Inflammatory macrophage (primary cell): ENCODE measurements at regions not wholly inside any gene's neighbourhood (a gene's known extent, or its start where the extent isn't known, plus 50 kb on each side); places are given as distances from the start of the nearest gene placed in this dataset.
"Not testable (repeated sequence)": the region's sequence is repeated elsewhere in the genome, so short reads cannot be mapped to it uniquely, and the experiment has no call there.

Source experiments
- DNase-seq, 2 donors: peaks; one replicate each; pipeline ENCODE4 v3.0.0-alpha.2; 2020 to 2022

DNA sequence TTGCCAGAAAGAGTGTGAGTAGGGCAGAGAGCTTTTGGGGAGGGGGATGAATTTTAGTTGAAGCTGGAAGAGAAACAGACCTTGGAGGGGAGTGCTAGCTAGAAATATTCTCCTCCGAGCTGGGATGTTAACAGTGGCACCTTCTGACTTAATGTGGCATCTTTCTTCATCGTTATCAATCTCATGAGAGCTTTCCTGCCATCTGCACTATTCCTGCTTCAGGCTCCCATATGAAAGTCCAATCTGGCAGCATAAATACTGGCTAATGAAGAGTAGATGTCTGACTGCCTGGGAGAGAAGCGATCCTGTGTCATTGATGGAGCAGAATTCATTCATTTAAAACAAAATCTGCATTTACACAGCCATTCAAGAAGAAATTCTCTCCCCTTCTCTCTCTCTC lies 284.5 kb downstream of the TMEM38B start:
- DNase-seq: no peak

DNA sequence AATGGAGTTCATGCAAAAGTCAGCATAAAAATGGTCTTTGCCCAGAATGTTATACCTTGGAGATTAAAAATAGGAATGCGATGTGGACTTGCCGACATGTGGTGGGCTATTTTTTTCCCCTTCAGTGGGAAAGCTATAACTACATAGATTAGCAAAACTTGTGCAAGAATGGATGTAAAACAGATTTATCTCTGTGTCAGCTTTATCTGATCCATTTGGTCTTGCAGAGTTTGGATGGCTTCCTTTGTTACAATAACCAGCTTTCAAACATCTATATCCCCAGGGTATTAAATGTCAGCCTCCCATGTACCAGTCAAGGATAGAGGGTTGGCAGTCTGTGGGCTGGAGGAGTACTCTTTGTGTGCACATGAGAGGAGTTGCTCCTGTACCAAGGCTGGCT lies 284.9 kb downstream of the TMEM38B start:
- DNase-seq: no peak

DNA sequence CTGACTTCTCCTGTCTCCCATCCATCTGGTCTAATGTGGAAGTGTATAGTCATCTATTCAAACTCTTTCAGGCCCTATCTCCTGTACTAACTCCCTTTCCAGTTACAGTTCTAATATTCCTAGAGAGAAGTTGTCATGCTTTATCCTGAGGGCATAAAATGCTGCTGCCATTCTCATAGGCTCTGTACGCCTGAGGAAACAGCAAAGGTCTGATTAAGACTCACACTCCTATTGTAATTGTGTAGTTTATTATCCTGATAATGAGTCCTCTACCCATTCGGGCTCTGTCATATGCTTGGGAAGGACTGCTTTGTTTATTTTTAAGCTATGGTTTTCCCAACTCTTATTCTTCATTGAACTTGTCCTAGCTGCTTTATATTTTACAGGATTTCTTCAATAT lies 290.4 kb downstream of the TMEM38B start:
- no peak for DNase-seq

DNA sequence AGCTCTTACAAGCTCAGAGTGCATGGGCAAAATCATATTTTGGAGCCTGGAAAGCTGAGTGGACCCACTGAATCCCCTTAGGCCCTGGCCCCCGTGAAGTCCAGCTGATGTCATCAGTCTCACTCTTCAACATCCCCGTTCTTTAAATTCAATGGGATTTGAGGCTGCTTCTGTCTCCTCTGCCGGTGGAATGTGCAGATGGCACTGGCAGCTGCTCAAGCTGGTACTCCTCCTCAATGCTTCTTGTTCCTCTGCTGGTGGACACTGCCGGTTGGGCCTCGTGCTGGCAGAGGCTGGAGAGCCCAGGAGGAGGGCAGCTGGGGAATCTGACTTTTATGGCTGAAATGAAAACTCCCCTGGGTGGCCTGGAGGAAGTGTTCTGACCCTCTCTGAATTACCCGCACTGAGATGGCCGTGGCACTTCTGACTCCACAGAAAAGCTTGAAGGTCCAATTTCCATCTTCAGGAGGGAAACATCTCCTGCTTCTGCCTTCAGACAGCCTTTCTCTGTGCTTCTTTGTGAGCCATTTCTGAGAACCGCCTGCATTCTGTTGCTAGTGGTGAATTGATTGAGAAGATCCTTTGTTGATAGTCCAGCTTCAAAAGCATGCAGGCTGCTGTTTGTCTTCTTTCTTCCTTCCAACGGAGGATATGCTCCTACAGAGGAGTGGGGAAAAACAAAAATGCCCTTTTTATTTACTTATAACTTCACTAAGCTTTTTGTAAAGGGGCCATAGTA lies 298.9 kb downstream of the TMEM38B start:
- DNase-seq: no peak

DNA sequence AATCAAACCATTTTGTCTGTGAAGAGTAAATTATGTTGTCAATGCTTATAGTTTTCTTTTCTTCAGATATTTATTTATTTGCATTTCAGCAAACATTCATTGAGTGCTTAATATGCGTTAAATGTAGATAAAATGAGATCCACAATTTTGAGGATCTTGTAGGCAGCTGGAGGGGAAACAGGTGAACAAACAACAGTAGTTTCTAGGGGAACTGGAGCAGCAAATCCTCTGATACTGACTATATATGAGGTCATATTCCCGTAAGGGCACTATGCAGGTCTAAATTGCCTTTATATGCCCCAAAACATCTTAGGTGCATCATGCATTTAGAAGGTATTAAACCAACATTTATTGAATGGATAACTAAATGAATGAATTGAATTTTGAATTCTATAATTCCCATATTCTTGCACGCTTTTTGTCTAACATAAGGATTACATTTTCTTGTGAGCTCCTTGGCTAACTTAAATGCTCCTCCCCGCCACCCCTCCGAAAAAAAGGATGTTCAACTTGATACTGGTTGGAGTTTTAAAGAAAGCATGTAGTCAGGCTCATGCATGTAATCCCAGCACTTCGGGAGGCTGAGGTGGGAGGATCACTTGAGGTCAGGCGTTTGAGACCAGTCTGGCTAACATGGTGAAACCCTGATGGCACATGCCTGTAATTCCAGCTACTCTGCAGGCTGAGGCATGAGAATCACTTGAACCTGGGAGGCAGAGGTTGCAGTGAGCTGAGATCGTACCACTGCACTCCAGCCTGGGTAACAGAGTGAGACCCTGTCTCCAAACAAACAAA lies 299.8 kb downstream of the TMEM38B start:
- no peak for DNase-seq

DNA sequence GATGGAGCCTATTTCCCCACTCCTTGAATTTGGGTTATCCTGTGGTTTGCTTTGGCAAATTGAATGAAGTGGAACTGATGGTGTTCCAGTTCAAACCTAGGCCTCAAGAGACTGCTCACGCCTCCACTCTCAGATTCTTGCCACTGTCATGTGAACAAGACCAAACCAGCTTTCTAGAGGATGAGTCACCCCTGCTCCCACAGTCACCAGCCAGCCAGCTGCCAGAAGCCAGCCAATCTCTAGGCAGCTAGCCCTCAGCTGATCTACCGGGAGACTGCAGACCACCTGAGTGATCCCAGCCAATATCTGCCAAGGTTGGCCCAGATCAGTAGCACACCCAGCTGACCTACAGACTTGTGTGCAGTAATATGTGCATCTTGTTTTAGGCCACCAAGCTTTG lies 300.6 kb downstream of the TMEM38B start:
- no peak for DNase-seq

DNA sequence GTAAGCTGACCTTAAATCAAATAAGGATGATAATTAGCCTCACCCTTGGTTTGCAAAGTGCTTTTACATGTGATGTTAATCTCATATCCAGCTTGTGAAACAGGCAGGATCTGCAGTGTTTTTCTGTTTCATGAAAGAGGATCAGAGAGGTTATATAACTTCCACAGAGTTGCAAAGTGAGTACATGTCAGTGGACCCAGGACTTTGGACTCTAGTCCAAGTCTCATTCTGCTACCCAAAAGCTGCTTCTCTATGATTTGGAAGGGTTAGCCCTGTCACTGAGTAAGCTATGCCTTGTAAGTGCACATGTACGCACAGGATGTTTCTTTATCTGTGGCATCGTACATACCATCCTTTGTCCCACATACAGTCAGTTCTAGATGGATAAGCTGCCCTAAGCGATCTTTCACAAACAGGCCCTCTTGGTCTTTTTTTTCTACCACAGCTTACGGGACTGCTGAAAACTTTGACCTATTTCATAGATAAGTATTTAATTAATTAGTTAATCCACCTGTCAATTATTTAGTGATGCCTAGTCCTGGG lies 322.9 kb downstream of the TMEM38B start:
- no peak for DNase-seq

DNA sequence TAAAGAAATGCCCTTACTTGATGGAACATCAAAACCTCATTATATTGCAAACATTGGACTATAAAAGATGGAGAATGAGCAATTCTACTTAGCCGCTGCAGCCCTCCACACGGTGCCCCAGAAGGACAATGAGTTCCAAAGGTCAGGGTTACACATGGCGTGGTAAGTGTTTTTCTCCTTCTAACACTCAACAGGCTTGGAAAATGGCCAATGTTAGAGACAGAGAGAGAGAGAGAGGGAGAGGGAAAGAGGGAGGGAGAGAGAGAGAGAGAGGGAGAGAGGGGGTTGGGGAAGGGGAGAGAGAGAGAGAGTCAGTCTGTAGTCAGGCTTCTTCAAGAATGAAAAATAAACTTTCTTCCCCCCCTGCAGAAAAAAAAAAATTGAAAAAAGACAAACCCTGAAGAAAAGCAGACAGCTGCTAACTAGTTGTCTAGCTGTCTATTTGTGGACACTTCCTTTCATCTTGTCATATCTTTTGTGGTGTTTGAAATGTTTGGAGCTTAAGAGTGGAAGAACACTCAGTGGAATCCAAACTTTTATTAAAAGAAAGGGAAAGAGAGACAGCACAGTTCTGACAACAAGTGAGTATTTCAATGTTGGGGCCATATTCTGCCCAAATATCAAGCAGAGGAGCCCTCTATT lies 324.8 kb downstream of the TMEM38B start:
- DNase-seq: no peak

DNA sequence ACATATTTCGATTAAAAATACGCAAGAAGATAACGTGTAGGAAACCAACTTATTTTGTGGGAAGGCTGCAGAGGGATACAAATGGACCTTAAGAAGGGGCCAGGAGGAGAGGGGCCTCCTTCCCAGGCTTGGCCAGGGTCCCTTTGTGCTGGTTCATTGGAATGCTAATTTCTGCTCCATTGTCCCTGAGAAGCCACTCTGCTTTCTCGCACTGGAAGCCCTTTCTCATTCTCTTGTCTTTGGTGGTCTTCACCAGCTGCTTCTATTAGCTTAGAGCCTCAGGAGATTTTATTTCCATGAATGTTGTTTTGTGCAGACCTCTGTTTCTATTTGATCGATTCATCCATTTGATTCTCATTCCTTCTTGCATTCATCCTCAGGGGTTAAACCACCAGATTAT lies 325.4 kb downstream of the TMEM38B start:
- no peak for DNase-seq

DNA sequence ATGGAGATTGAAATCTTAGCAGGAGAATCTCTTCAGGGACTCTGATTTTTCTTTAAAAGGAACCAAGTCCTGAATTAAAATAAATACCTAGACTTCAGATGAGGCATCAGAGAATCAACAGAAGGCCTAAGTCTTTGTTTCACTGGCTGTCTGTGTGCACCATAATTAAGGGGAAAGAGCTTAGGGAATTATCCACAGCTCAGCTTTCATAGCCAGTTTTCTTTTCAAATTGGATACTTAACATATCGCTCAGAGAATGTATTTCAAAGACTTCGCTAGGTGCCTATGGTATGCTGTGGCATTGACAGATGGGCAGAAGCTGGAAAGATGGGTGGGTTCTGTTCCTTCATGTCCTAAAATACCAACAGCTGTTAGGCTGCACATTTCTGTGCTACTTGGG lies 325.8 kb downstream of the TMEM38B start:
- DNase-seq: no peak

DNA sequence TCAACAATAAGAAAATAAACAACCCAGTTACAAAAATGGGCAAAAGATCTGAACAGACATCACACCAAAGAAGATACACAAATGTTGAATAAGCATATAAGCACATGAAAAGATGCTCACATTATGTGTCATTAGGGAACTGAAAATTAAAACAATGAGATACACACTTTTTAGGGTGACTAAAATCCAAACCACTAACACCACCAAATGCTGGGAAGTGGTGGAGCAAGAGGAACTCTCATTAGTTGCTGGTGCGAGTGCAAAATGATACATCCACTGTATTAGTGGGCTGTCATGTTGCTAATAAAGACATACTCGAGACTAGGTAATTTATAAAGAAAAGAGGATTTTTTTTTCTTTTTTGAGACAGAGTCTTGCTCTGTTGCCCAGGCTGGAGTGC lies 329.1 kb downstream of the TMEM38B start:
- no peak for DNase-seq

DNA sequence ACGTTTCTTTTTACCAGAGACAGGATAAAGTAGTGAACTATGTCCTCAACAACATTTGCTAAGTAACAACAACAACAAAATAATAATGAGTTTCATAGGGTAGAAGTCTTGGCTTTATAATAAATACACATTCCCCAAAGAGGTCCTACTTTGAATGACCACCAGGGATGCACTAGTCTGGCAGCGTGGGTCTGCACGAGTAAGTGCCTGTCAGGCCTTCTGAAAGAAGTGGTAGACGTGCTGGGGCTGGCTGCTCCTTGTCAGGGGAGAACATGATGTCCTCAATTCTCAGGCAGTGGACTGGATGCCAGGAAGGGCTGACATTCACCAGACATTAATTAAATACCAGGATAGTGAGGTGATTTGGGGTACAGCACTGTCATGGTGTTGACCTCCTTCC lies 331.1 kb downstream of the TMEM38B start:
- DNase-seq: no peak

DNA sequence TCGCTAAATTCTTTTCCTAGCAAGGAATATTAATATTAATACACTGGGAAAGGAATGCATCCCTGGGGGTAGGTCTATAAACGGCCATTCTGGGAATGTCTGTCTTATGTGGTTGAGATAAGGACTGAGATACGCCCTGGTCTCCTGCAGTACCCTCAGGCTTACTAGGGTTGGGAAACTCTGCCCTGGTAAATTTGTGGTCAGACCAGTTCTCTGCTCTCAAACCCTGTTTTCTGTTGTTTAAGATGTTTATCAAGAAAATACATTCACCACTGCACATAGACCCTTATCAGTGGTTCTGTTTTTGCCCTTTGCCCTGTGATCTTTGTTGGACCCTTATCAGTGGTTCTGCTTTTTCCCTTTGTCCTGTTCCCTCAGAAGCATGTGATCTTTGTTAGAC lies 335.8 kb downstream of the TMEM38B start:
- DNase-seq: not testable (repeated sequence)

DNA sequence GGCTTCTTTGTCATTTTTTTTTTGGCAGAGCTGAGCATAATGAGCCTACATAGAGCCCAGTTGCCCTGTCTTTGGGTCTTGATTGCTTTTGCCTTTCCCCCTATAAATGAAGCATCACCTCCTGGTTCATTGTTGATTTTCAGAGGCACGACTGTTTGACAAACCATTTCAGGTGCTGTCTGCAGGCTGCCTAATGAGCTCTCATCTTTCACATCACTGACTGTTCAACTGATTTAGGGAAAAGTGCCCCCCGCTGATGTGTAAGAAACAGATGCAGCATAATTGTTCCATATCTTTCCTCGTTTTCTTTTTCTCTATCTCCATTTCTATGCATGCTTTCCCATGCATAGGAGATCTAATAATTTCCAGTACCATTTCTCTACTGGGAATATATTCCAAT lies 338.6 kb downstream of the TMEM38B start:
- no peak for DNase-seq

DNA sequence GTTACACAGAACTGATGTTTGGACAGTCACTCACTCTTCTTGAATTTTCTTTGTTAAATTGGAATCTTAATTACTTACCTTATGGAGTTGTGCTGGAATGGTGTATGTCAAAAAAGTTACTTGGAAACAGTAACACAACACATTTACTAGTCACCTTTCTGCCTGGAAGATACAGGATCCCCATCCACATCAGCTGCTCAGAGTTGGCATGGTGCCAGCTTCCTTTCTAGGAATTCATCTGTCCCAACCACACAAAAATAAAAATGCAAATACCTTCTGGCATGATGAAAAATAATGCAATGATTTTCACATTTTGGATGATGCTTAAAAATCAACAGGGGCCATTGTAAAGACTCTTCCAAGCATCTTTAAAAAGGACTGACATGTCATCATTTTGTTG lies 341.5 kb downstream of the TMEM38B start:
- no peak for DNase-seq

DNA sequence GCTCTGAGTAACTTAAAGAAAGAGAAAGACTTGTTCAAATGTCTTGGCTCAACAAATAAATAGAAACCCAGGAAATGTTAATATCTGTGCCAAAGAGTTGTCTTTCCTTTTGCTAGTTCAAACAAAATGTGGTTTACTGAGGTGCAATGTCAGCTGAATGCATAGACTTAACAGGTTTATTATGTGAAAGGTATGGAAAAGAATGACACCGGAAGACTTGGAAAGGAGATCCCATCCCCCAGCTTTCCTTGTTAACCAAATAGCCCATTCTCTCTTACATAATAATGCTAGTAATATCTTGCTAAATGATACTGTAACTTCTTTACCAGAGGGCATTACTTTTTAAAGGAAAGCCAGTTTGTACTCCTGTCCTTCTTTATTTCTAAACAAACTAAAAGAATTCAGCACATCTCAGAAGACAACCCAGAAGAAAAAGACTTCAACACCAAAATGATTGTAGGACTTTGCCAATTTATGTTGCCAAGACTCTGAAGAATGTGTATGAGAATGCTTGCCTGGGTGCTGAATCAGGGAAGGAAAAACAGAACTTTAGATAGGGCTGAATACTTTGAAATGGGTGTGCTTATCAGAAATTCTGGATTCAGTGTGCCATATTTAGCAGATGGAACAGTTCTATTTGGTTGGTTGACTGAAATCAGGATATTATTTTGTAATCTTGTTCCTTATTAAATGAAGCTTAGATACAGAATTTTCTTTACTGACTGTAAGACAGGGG lies 344.1 kb downstream of the TMEM38B start:
- DNase-seq: no peak

DNA sequence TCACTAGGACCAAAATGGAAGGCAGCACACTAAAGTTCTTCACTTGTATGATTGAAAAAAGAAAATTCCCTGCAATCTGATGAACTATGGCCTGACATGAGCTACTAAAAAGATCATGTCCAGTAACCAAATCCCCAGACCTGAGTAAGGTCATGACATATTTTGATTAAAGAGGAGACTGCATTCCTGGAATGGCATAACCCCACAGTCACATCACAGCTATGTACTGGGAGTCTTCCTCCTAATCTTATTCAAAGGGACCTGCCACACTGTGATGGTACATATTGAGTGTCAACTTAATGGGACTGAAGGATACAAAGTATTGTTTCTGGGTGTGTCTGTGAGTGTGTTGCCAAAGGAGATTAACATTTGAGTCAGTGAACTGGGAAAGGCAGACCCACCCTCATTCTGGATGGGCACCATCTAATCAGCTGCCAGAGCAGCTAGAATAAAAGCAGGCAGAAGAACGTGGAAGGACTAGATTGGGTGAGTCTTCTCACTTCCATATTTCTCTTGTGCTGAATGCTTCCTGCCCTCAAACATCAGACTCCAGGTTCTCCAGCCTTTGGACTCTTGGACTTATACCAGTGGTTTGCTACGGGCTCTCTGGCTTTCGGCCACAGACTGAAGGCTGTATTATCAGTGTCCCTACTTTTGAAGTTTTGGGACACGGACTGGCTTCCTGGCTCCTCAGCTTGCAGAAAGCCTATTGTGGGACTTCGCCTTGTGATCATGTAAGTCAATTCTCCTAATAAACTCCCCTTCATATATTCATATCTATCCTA lies 345.0 kb downstream of the TMEM38B start:
- DNase-seq: no peak

DNA sequence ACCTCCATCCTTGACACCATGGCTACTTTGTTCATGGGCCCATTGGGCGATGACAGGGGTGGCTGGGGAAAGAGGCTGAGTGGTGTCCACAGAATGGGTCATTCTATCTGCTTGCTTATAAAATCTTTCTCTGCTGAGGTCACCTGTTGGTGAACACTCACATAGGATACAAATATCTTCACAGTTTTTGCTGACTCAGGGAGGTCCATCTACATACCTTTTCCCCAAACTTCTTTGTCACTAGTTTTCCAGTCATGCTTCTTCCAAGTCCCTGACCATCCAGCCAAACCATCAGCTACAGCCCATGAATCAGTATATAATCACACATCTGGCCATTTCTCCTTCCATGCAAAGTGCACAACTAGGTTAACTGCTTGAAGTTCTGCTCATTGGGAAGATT lies 347.6 kb downstream of the TMEM38B start:
- not testable (repeated sequence) for DNase-seq

DNA sequence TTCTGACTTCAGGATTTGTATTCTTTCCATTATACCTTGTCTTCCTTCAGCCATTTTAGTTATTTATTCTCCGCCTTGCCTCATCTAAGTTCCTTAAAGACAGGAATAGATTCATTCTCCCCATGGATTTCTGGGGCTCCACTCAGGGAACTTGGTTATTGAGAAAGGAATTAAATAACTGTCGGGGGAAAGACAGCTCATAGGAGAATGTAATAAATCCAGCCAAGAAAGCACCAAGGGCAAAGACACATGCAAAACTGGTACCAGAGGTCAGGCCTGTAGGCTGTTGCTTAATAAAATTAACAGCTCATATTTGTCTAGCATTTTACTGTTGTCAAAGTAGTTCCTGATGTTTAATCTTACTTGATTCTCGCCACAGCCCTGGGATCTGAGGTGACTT lies 357.2 kb downstream of the TMEM38B start:
- no peak for DNase-seq

DNA sequence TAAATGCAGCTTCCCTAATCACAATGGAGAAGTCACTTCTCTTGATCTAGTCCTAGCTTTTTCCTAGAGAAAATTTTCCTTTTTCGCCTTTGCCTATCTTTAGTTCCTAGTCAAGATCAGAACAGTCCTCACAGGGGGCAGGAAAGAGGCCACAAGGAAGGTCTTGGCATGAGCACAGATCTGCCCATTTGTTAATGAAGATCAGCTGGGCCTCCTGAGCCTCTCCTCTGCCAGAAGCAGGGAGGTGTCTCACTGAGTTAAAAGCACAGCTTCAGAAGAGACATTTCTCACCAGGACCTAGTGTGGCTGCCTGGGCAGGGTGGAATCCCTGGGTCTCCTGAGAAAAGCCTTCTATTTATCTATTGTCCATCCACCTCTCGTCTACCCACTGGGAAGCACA lies 357.8 kb downstream of the TMEM38B start:
- DNase-seq: no peak

DNA sequence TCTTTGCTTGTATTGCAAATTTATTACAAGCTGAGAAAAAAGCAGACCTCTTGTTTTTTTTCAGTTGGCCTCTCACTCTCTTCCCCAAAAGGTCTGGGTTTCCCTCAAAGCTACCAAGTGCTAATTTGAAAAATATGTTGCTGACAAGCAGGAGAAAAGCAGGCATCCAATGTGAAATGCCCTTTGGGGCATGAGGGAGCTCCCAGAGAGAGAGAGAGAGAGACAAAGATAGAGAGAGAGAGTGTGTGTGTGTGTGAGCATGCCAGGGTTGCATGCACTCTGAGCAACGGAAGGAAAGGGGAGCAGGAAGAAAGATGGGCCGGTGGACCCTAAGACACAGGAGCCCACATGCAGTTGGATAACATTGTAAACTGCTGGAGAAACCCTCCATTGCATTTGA lies 358.4 kb downstream of the TMEM38B start:
- DNase-seq: no peak

DNA sequence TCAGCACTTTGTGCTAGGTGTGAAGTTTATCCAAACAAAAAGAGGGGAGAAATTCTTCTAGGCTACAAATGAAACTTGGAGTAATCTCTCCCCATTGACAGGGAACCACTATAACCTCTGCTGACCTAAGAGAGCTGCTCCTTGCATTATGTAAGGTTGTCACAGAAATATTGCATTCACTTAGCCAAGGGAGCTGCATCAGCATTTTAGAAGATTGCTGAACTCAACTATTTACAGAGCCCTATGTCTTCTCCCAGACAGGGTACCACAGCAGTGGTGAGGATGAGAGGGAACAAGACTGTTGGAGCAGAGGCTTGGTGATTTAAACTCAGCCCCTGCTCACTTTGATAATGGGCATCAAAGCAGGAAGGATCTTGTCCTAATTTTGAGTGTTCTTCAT lies 362.0 kb downstream of the TMEM38B start:
- no peak for DNase-seq
